Body of pancreas (tissue), 4 donors: ENCODE measurements at regions not wholly inside any gene's neighbourhood (a gene's known extent, or its start where the extent isn't known, plus 50 kb on each side); places are given as distances from the start of the nearest gene placed in this dataset.

Source experiments
- POLR2A ChIP-seq, 3 donors: fragments of 450-650 bp; IDR thresholded peaks; one replicate each; pipeline ENCODE4 v1.6.1; 2016; ENCODE audit warnings: antibody characterized with exemption in 3 of 3, mild to moderate bottlenecking in 2 of 3
- TF ChIP-seq, protein P1 (sequence below), 7 experiments: fragments of 450-650 bp in 4 of 7; fragments of 200-600 bp in 3 of 7; sonication (generic) in 3 of 7; IDR thresholded peaks; one replicate each; pipeline ENCODE4 v1.5.1; 2016 to 2019; ENCODE audit warnings: antibody characterized with exemption in 7 of 7

GRCh38 chr5:155921621-155922020, 405.3 kb upstream of the SGCD start:
- TF ChIP-seq, protein P1, sequence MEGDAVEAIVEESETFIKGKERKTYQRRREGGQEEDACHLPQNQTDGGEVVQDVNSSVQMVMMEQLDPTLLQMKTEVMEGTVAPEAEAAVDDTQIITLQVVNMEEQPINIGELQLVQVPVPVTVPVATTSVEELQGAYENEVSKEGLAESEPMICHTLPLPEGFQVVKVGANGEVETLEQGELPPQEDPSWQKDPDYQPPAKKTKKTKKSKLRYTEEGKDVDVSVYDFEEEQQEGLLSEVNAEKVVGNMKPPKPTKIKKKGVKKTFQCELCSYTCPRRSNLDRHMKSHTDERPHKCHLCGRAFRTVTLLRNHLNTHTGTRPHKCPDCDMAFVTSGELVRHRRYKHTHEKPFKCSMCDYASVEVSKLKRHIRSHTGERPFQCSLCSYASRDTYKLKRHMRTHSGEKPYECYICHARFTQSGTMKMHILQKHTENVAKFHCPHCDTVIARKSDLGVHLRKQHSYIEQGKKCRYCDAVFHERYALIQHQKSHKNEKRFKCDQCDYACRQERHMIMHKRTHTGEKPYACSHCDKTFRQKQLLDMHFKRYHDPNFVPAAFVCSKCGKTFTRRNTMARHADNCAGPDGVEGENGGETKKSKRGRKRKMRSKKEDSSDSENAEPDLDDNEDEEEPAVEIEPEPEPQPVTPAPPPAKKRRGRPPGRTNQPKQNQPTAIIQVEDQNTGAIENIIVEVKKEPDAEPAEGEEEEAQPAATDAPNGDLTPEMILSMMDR (IDR thresholded peaks at IDR 0.05): no peak
- TF ChIP-seq POLR2A (IDR thresholded peaks at IDR 0.05): no peak
